Spleen (tissue), 7 donors: ENCODE measurements at regions not wholly inside any gene's neighbourhood (a gene's known extent, or its start where the extent isn't known, plus 50 kb on each side); places are given as distances from the start of the nearest gene placed in this dataset.

Experiments
- POLR2A ChIP-seq, 3 donors: fragments of 450-650 bp; IDR thresholded peaks; one replicate each; pipeline ENCODE4 v1.5.1; 2017; ENCODE audit warnings: antibody characterized with exemption in 3 of 3, mild to moderate bottlenecking in 1 of 3
- POLR2AphosphoS5 ChIP-seq, 3 donors: sonication (generic); formaldehyde crosslinking; IDR thresholded peaks; one replicate each; pipeline ENCODE4 v1.5.1; 2017; ENCODE audit warnings: antibody characterized with exemption in 3 of 3
- TF ChIP-seq, protein P1 (sequence below), 11 experiments: fragments of 200-600 bp in 7 of 11; fragments of 450-650 bp in 4 of 11; sonication (generic) in 4 of 11; IDR thresholded peaks in 8 of 11; conservative IDR thresholded peaks in 3 of 11; 1 replicate in 7 of 11; 2 replicates in 4 of 11; pipeline versions ENCODE4 v1.4.0 to v1.8.0; 2016 to 2021; ENCODE audit warnings: antibody characterized with exemption in 11 of 11, inconsistent platforms in 4 of 11, mild to moderate bottlenecking in 1 of 11
- donor health status: DM: no; HTN: no; CAD: no; lungs with moderate emphysema.
- donor health status: DM: no; HTN: no; CAD: no.
- donor health status: DM: no; HTN: no; CAD: no.

DNA sequence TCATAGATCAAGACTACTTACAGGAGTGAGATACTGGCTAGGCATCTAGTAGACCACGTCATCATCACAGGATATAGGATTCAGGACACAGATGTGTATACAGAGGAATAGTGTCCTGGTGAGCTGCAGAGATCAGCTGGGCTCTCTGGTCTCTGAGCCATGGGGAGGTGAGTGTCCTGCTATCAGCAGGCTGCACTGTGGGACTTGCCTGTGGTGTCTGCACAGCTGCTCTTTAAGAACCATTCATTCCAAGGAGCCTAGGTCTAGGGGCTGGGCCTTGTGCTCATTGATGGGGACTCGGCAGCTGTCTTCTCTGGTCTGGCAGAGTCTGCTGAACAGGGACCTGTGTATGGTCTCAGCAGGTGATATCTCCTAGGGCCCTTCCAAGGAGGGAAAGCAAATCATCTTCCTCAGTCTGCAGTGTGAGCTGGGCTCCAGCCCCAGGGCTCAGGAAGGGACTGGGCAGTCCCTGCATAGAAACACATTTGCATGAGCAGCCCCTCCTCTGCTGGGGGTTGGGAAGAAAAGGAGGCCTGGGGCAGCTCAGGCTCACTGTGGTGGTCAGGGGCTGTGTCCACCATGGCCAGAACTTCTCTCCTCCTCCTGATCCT, 66.1 kb upstream of the VPREB1 start:
- TF ChIP-seq, protein P1, sequence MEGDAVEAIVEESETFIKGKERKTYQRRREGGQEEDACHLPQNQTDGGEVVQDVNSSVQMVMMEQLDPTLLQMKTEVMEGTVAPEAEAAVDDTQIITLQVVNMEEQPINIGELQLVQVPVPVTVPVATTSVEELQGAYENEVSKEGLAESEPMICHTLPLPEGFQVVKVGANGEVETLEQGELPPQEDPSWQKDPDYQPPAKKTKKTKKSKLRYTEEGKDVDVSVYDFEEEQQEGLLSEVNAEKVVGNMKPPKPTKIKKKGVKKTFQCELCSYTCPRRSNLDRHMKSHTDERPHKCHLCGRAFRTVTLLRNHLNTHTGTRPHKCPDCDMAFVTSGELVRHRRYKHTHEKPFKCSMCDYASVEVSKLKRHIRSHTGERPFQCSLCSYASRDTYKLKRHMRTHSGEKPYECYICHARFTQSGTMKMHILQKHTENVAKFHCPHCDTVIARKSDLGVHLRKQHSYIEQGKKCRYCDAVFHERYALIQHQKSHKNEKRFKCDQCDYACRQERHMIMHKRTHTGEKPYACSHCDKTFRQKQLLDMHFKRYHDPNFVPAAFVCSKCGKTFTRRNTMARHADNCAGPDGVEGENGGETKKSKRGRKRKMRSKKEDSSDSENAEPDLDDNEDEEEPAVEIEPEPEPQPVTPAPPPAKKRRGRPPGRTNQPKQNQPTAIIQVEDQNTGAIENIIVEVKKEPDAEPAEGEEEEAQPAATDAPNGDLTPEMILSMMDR (IDR thresholded peaks at IDR 0.05 in 8 of 11, conservative IDR thresholded peaks at IDR 0.05 in 3 of 11) = no peak
- TF ChIP-seq POLR2AphosphoS5 (IDR thresholded peaks at IDR 0.05) (no peak), POLR2A (IDR thresholded peaks at IDR 0.05) (no peak)
